ENCODE measurements at regions not wholly inside any gene's neighbourhood (a gene's known extent, or its start where the extent isn't known, plus 50 kb on each side); places are given as distances from the start of the nearest gene placed in this dataset.

GRCh38 chr2:239662413-239663120 is 261.7 kb upstream of the HDAC4 start (continued):
- TF ChIP-seq ELK3 (CRISPR knock-in tag; IDR thresholded peaks at IDR 0.05), result no peak

- Histone ChIP-seq H3K4me3 (no peak overlapping the region), H3K4me2 (ENCODE audit: insufficient read depth, low read length) (no peak overlapping the region), H3K4me1 (replicated peaks in 1 of 2; ENCODE audit: control insufficient read depth in 2 of 2, insufficient read depth in 2 of 2, low read length in 2 of 2) (peaks cover 0 to 5% of the 10 kb centered on the region in 2 experiments; a peak in 1 of 5 replicates), H3K79me2 (ENCODE audit: control insufficient read depth, insufficient read depth, low read length) (no peaks in the 10 kb centered on the region), H3K27me3 (ENCODE audit: control insufficient read depth in 2 of 2, insufficient read depth in 2 of 2, low read length in 2 of 2) (peaks cover 0 to 25% of the 10 kb centered on the region in 2 experiments; a peak in 3 of 5 replicates), H3K9ac (ENCODE audit: insufficient read depth in 1 of 2, low read depth in 2 of 2, low read length in 2 of 2) (no peak overlapping the region), H2AFZ (ENCODE audit: low read depth, low read length) (no peak overlapping the region), H3K9me1 (ENCODE audit: control insufficient read depth, insufficient read depth, low read length) (no peaks in the 10 kb centered on the region), H3K36me3 (ENCODE audit: control insufficient read depth, insufficient read depth, low read length) (no peaks in the 10 kb centered on the region), H3K27ac (ENCODE audit: extremely low read depth, low read depth, low read length) (no peak overlapping the region), H3K9me3 (replicated peaks; ENCODE audit: control insufficient read depth, insufficient read depth, low read depth, low read length) (no peaks in the 10 kb centered on the region), H4K20me1 (replicated peaks; ENCODE audit: control insufficient read depth, insufficient read depth, low read length) (no peaks in the 10 kb centered on the region)
- POLR2A ChIA-PET, result no interaction called here
- no peak for DNase-seq (ENCODE audit: extremely low read depth in 1 of 4, low spot score in 3 of 4)
- no peak for ATAC-seq
- BruUV-seq (replicated peaks), result no TSS peak
- no peak for FAIRE-seq
- CTCF ChIA-PET (ENCODE audit: low intra/inter-chr PET ratio), result interaction anchor here (0.6 kb wide), 1 partner anchor 35 kb away, joined by 3 read pairs; no protein-coding TSS in a partner anchor
- 0% methylated on average over 13 of the region's 15 CpGs for WGBS (ENCODE audit: insufficient coverage, low coverage, missing lambda C conversion rate)
- in situ Hi-C loops (cut with MboI), result no loop called here
- intact Hi-C loops (cut with micrococcal nuclease), result no loop called here
- TF ChIP-seq NBN (IDR thresholded peaks at IDR 0.05; ENCODE audit: low read depth) (no peak), E2F6 (IDR thresholded peaks at IDR 0.05; ENCODE audit: borderline replicate concordance in 1 of 2, extremely low read depth in 1 of 2, insufficient read depth in 1 of 2, insufficient read length in 1 of 2, low read depth in 1 of 2, low read length in 1 of 2, poor library complexity in 1 of 2, severe bottlenecking in 1 of 2) (no peak), RREB1 (CRISPR knock-in tag; IDR thresholded peaks at IDR 0.05) (no peak), TFAP4 (CRISPR knock-in tag; IDR thresholded peaks at IDR 0.05; ENCODE audit: borderline replicate concordance) (no peak)
Observed at GRCh38 chr2:239661334-239662312, 260.8 kb upstream of the HDAC4 start.
